Muscle layer of duodenum (tissue), 2 donors: ENCODE measurements at regions not wholly inside any gene's neighbourhood (a gene's known extent, or its start where the extent isn't known, plus 50 kb on each side); places are given as distances from the start of the nearest gene placed in this dataset.

Source experiments
- H3K27ac ChIP-seq: one replicate; pipeline ENCODE4 v1.7.0; 2013; ENCODE audit warnings: mild to moderate bottlenecking, low read length
- H3K27me3 ChIP-seq: one replicate; pipeline ENCODE4 v1.7.0; 2013; ENCODE audit warnings: low read depth, mild to moderate bottlenecking, control low read depth, low read length
- H3K36me3 ChIP-seq, 2 donors: one replicate each; pipeline ENCODE4 v1.7.0; 2013; ENCODE audit warnings: low read length in 2 of 2, control low read depth in 1 of 2, mild to moderate bottlenecking in 1 of 2; ENCODE audit not compliant: insufficient read depth in 2 of 2, control insufficient read depth in 1 of 2
- H3K4me1 ChIP-seq, 2 donors: one replicate each; pipeline ENCODE4 v1.7.0; 2013; ENCODE audit warnings: low read length in 2 of 2, mild to moderate bottlenecking in 2 of 2, control low read depth in 1 of 2, moderate library complexity in 1 of 2; ENCODE audit not compliant: insufficient read depth in 2 of 2, control insufficient read depth in 1 of 2
- H3K4me3 ChIP-seq, 2 donors: one replicate each; pipeline ENCODE4 v1.7.0; 2013; ENCODE audit warnings: low read length in 2 of 2, low read depth in 1 of 2, mild to moderate bottlenecking in 1 of 2
- H3K9me3 ChIP-seq, 2 donors: one replicate each; pipeline ENCODE4 v1.7.0; 2013; ENCODE audit warnings: low read length in 2 of 2, control low read depth in 1 of 2, mild to moderate bottlenecking in 1 of 2; ENCODE audit not compliant: control insufficient read depth in 1 of 2
- donor health status: healthy.

- no peak overlapping the region for H3K4me3 ChIP-seq
- no peaks in the 10 kb centered on the region for H3K9me3 ChIP-seq
- no peaks in the 10 kb centered on the region for H3K27me3 ChIP-seq
- H3K4me1 ChIP-seq, result peaks cover 6 to 10% of the 10 kb centered on the region in 2 donors
- H3K27ac ChIP-seq, result no peak overlapping the region
- no peaks in the 10 kb centered on the region for H3K36me3 ChIP-seq
Observed at GRCh38 chr3:148600440-148600839, 97.3 kb upstream of the AGTR1 start.

DNA sequence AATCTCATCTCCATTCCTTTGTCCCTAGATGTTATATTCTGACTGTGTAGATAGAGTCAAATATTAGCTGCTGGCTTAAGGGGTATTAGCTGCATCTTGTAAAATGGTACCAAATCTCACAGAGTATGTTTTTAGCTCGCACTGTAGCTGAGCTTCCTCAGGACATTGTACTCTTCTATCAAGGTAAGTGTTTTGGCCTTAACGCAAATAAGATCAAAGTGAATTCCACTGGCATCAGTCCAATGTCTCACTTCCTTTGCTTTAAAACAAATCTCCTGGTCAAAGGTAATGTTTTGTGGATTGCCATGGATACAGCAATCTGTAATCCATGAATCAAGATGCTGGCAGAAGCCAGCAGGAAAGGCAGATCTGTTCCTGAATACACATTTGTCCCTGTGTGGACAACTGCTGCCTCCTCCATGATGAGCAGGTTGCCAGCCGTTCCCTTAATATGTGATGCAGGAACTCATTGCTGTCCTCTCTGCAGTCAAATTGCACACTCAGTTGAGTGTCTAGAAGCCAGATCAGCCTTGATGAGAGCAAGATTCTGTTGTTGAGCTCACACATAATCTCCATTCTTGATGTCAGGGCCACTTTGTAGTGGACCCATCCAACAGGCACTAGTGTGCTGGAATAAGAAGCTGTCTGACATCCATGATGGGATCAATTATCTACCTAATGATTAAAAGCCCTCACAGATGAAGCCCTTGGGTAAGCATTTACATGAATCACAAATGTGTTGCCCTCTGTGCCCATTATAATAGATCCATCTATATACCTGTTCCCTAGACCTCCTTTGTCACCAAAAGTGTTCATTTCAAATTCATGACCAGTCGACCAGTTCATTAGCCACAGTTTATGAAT is 96.6 kb upstream of the AGTR1 start:
- H3K27me3 ChIP-seq, result no peaks in the 10 kb centered on the region
- H3K27ac ChIP-seq, result peak overlapping the region; percentile 5
- no peaks in the 10 kb centered on the region for H3K36me3 ChIP-seq
- no peaks in the 10 kb centered on the region for H3K9me3 ChIP-seq
- peaks cover 10% of the 10 kb centered on the region in 2 donors for H3K4me1 ChIP-seq
- no peak overlapping the region for H3K4me3 ChIP-seq

- H3K36me3 ChIP-seq, result no peaks in the 10 kb centered on the region
- peak overlapping the region; percentile 5 for H3K27ac ChIP-seq
- H3K9me3 ChIP-seq, result no peaks in the 10 kb centered on the region
- no peak overlapping the region for H3K4me3 ChIP-seq
- no peaks in the 10 kb centered on the region for H3K27me3 ChIP-seq
- H3K4me1 ChIP-seq, result peaks cover 10 to 14% of the 10 kb centered on the region in 2 donors
Observed at GRCh38 chr3:148601766-148602685, 95.7 kb upstream of the AGTR1 start.

- Histone ChIP-seq H3K4me3 (no peak overlapping the region), H3K36me3 (no peaks in the 10 kb centered on the region), H3K27me3 (no peaks in the 10 kb centered on the region), H3K4me1 (peaks cover 10 to 14% of the 10 kb centered on the region in 2 donors), H3K9me3 (no peaks in the 10 kb centered on the region), H3K27ac (no peak overlapping the region)
Observed at GRCh38 chr3:148604270-148605085, 93.2 kb upstream of the AGTR1 start.

DNA sequence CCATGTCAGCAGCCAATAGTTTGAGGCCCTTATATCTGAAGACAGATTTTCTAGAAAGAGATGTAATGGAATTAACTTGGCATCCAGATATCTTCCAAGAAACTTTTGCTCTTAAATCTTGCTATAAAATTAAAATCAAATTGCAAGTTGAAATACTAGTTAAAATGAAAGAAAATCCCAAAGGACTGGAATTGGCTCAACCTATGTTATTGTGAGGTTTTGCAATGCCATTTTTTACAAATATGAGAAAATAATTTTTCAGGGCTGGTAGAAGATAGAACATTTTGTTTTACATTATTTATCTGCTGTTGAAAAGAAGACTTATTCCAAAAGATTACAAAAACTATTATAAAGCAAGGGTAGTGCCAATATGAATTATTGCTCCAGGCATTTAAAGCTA is 92.2 kb upstream of the AGTR1 start:
- H3K27ac ChIP-seq, result no peak overlapping the region

DNA sequence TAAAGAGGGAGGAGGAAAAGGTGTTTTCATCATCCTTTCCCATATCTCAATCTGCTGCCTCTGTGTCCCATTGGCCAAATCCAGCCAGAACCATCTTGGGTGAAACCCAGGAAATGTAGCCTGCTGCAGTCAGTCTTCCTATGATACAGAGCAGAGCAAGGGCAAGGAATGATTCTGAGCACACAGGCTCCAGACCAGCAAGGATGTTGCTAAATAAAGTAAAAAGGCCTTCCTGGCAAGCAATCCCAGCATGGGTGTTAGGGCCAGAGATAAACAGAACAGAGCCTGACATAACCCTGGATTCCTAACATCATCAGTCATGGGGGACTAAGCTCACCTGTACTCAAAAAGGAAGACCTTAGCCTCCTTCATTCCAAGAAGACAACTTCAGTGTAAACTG is 90.7 kb upstream of the AGTR1 start:
- Histone ChIP-seq H3K27ac (peak overlapping the region; percentile 58), H3K4me3 (peak overlapping the region in 1 of 2 donors; percentile 24), H3K4me1 (peaks cover 10 to 12% of the 10 kb centered on the region in 2 donors), H3K36me3 (no peaks in the 10 kb centered on the region), H3K9me3 (no peaks in the 10 kb centered on the region), H3K27me3 (no peaks in the 10 kb centered on the region)

More for the DNA sequence above, 92.2 kb upstream of the AGTR1 start:
- Histone ChIP-seq H3K4me3 (no peak overlapping the region), H3K27me3 (no peaks in the 10 kb centered on the region), H3K36me3 (no peaks in the 10 kb centered on the region), H3K4me1 (peaks cover 10 to 14% of the 10 kb centered on the region in 2 donors), H3K9me3 (no peaks in the 10 kb centered on the region)

GRCh38 chr3:148607491-148607890 is 90.2 kb upstream of the AGTR1 start:
- H3K4me1 ChIP-seq, result peaks cover 7 to 10% of the 10 kb centered on the region in 2 donors
- no peaks in the 10 kb centered on the region for H3K27me3 ChIP-seq
- H3K9me3 ChIP-seq, result no peaks in the 10 kb centered on the region
- H3K27ac ChIP-seq, result peak overlapping the region; percentile 58
- H3K36me3 ChIP-seq, result no peaks in the 10 kb centered on the region
- H3K4me3 ChIP-seq, result no peak overlapping the region

DNA sequence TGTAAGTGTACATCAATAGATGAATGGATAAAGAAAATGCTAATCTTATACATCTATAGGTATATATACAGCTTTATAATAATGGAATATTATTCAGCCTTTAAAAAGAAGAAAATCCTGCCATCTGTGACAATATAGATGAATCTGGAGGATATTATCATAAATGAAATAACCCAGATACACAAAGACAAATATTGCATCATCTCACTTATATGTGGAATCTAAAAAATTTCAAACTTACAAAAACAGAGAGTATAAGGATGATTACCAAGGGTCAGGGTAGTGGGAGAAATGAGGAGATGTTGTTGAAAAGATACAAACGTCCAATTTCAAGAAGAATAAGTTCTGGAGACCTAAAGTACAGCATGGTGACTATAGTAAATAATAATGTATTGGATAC is 85.4 kb upstream of the AGTR1 start:
- H3K4me1 ChIP-seq, result peaks cover 0 to 19% of the 10 kb centered on the region in 2 donors
- H3K27ac ChIP-seq, result no peak overlapping the region
- no peaks in the 10 kb centered on the region for H3K9me3 ChIP-seq
- no peaks in the 10 kb centered on the region for H3K27me3 ChIP-seq
- no peak overlapping the region for H3K4me3 ChIP-seq
- no peaks in the 10 kb centered on the region for H3K36me3 ChIP-seq

DNA sequence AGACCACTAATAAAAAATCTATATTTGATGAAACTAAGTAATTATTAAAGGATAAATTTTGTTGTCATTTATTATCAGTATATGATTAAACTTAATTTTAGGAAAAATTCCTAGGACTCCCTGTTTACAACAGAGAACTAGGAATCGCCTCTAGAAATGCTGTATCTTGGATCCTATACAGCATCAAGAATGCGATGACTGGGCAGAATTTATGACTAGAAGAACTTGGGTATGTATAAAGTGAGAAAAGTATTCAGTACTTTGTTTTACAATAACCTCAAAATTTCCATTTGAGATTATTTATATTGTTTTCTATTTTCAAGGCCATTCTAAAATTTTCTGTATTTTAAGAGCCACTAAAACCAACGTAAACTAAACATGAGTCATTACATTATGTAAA is 82.3 kb upstream of the AGTR1 start:
- Histone ChIP-seq H3K36me3 (no peaks in the 10 kb centered on the region), H3K27ac (no peak overlapping the region), H3K27me3 (no peaks in the 10 kb centered on the region), H3K9me3 (no peaks in the 10 kb centered on the region), H3K4me3 (no peak overlapping the region), H3K4me1 (peaks cover 0 to 19% of the 10 kb centered on the region in 2 donors)

GRCh38 chr3:148625095-148625736 is 72.5 kb upstream of the AGTR1 start:
- no peak overlapping the region for H3K27ac ChIP-seq

More at GRCh38 chr3:148625095-148625736, 72.5 kb upstream of the AGTR1 start:
- Histone ChIP-seq H3K9me3 (peaks cover 0 to 3% of the 10 kb centered on the region in 2 donors), H3K36me3 (no peaks in the 10 kb centered on the region), H3K27me3 (no peaks in the 10 kb centered on the region), H3K4me1 (no peaks in the 10 kb centered on the region), H3K4me3 (no peak overlapping the region)
